GM21447 (cell line): ENCODE measurements at regions not wholly inside any gene's neighbourhood (a gene's known extent, or its start where the extent isn't known, plus 50 kb on each side); places are given as distances from the start of the nearest gene placed in this dataset.
A peak's percentile ranks its signal among the peaks of the same experiment; 100 is the strongest.

Source experiments
- ATAC-seq: cut with Tn5 transposase; IDR thresholded peaks from one replicate; pipeline ENCODE4 v1.9.1; 2021; ENCODE audit not compliant: unreplicated experiment

GRCh38 chr11:15793043-15793996 is 563.0 kb downstream of the SOX6 start:
- no peak for ATAC-seq

- ATAC-seq, result no peak
Observed at GRCh38 chr11:15794361-15795150, 561.8 kb downstream of the SOX6 start.

GRCh38 chr11:15795378-15795777 is 561.0 kb downstream of the SOX6 start:
- ATAC-seq, result no peak

GRCh38 chr11:15800111-15800800 is 556.1 kb downstream of the SOX6 start:
- no peak for ATAC-seq

DNA sequence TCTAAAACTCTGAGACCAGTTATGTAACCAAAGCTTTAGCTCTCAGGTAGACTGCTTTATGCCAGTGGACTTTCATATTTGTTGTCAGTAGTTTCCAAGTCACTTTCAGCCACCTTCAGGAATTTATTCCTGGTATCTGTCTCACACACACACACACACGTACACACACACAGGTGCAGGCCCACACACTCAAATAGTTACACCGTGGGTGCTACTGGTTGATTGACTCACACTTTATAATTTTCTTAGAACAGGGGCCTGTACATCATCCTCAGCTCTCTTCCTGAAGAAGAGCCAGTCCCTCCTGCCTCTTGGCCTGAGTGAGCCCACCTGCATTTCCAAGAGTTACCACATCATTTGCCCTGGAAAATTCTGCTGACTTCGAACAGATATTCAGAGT is 555.2 kb downstream of the SOX6 start:
- ATAC-seq, result no peak

- no peak for ATAC-seq
Observed at GRCh38 chr11:15801616-15802015, 554.7 kb downstream of the SOX6 start.

DNA sequence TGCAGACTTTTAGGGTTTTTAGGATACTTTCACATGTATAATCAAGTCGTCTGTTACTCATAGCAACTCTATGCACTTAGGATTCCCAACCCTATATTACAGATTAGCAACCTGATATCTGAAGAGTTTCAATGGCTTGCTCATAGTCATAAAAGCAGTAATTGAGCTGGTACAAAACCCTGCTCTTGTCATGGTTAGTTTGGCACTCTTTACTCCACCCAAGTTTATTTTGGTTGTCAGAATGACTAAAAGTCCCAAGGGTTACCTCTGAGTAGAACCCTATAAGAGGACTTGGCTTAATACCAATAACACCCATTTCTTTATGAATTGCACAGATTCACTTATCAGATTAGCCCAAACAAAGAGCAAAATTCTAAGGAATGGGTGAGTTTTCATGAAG is 550.6 kb downstream of the SOX6 start:
- no peak for ATAC-seq

- ATAC-seq, result no peak
Observed at GRCh38 chr11:15806217-15806616, 550.1 kb downstream of the SOX6 start.

GRCh38 chr11:15807827-15808226 is 548.5 kb downstream of the SOX6 start:
- no peak for ATAC-seq

DNA sequence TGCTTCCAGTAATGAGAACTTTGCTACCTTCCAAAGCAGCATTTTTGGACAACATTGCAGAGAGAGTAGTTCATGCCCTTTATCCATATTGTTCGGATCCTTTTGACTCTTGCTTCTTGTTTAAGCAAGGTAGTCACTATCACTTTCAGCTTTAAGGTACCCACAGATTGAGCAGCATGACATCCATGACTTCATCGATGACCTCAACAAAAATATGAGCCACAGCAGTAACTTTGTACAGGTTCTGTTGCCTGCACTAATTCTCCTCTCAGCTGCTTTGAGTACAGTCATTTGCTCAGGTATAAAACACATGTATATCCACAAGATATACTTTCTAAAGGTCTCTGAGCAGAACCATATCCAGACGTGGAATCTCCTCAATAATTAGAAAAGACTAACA is 546.3 kb downstream of the SOX6 start:
- ATAC-seq, result no peak

DNA sequence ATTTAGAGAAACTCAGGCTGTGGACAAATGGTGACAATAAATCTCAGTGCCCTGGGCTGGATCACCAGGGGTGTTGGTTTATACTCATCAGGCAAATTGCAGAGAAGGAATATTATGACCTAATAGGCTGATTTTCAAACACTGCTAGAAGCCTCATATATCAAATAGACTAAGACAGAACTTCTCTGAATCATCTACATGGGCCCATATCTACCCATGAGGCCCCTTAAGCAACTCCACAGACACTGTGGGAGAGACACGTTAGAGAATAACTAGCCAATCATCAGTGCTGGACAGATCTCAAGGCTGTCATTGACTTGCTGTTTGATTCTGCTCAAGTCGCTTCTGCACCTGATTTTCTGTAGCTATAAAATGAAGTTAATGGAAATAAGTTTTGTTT is 545.8 kb downstream of the SOX6 start:
- no peak for ATAC-seq

DNA sequence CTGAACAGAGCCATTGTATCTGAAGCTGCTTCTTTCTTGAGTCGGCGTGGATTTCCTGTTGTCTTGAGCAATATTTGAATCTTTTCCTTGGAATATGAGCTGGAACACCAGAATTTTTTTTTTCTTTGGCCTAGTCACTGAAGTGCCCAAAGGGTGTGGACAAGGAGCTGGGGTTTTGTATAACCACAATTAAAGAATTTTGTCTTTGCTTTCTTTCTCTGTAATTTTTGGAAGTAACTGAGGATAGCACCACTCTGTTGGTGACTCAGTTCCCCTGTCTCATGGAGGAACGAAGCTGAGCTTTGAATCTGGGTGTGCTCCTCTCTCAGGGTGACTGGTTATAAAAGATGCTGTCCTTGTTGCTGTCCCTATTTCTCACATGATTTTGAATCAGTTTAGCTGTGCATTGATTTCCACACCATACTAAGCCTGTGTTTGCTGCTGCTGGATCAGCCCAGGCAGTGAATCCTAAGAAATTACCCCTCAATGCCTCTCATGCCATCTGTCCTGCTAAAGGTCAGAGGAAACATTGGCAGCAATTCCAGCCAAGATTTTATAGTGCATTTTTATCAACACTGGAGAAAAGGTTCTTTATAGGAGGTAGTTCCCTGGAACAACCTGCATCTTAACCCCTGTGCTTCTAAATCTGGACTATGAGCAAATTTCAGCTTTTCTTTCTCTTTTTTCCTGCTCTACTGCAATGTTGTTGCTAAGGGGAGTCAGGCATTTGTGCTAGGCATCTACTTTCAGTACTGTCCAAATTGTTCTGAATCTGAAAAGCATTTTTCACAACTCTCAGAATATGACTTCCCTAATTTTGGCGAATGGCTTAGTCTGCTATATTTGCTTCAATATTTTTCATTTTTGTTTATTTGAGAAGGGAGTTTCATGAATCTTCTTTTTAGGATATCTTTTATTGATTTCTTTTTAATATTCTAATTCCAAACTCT is 540.8 kb downstream of the SOX6 start:
- no peak for ATAC-seq

DNA sequence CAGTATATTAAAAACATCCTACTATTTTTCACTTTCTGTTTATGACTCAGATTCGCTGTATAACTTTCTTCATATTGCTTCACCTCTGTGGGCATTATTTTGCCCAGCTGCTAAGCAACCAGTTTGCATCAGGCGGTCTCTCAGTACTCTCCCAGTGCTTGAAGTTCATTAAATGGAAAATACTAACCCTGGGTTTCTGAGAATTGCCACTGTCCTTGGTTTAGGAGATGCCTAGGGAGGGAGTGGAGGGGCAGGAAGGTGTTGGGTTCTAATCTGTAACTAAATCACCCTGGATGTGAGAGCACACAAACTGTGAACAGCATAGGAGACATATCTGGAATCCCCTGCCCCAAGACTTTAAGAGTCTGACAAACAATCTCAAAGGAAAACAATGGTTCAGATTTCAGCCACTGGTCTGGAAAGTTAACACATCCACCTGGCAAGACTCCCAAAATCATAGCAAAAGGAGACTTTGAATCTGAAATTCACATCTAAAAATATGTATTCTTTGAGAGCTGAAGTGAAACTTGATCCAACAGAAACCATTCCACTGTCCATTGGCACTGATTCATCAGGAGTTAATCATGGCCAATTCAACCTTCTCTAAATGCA is 540.0 kb downstream of the SOX6 start:
- ATAC-seq, result no peak

GRCh38 chr11:15817001-15817400 is 539.3 kb downstream of the SOX6 start:
- no peak for ATAC-seq

DNA sequence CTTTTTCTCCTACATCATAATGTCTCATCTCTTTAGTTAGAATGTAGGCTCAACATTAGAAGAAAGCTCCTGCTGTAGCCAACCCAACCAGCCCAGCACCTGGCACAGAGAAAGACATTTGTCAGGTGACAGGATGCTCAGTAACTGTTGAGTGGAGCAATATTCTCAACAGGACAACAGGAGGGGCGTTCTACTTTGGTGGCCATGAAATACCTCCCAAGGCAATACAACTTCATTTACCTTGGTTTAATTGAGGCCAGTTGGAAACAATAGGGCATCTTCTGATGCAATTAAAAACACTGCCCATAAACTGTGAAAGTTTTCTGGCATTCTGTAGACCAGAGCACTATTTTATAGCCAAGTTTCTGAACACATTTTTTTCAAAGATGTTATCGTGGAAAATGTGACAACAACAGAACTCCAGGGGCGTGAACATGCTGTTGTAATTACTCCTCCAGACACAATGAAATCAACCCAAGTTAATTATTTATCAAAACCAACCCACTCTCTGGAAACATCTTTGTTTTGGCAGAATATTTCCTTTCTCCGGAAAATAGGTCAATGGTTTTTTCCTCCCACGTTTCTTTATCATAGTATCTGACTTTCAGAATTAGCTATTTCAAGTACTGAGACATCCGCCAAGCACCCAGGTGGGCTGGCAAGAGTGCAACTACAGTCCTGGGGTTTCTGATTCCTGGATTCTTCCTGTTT is 538.1 kb downstream of the SOX6 start:
- no peak for ATAC-seq

DNA sequence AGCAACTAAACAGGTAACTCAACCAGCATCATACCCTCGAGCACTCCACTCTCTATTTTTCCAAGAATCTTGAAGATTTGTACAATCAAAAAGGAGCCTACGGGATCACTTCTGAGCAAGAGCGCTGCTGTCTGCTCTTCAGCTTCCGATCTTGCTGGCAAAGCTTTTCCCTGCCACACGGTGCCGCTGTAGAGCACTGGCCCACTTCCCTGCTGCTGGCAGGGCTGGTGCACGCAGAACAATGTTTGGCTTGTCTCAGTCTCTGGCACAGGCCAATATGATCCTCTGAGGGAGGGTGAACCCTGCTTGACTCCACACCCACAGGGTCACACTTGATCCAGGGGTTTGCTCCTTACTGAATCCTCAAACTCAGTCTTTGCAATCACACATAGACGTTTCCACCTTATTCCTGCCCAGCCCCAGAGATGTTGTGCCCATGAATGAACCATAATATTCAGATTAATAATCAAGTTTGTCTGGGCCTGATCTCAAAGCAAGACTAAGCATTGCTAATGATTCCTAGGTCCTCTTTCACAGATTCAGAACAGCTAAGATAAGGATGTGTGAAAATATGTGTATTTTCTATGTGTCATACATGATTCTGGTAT is 536.6 kb downstream of the SOX6 start:
- peak; percentile 77 for ATAC-seq

- ATAC-seq, result no peak
Observed at GRCh38 chr11:15821451-15821850, 534.9 kb downstream of the SOX6 start.

DNA sequence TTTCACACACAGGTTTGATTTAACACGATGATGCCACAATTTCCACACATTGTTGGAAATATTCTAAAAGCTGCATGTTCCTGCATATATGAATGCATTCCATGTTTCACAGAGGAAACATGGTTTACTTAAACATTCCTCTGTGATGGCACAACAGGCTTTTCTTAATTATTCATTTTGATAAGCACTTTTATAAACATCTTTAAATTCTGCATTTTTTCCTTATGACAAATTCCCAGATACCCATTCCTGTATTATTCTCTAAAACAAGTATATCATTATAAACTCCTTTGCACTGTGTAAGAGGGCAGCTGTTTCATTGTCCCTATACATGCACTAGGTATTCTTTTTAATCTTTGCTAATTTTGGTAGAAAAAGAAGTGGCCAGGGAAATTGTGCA is 532.3 kb downstream of the SOX6 start:
- ATAC-seq, result no peak
